GM20000 (cell line): ENCODE measurements at regions not wholly inside any gene's neighbourhood (a gene's known extent, or its start where the extent isn't known, plus 50 kb on each side); places are given as distances from the start of the nearest gene placed in this dataset.
"Not testable (repeated sequence)": the region's sequence is repeated elsewhere in the genome, so short reads cannot be mapped to it uniquely, and the experiment has no call there.

ENCODE experiments used
- DNase-seq: peaks from one replicate; pipeline ENCODE4 v3.0.0; 2012; ENCODE audit warnings: low spot score
- CTCF ChIP-seq: IDR thresholded peaks from 2 replicates; pipeline ENCODE4 v1.5.1; 2012; ENCODE audit warnings: mild to moderate bottlenecking, control low read depth; ENCODE audit errors: extremely low read depth, missing control alignments

- DNase-seq: no peak
- no peak for TF ChIP-seq CTCF
These were observed 185.7 kb upstream of the ZCCHC13 start for GRCh38 chrX:74117962-74118902.

DNA sequence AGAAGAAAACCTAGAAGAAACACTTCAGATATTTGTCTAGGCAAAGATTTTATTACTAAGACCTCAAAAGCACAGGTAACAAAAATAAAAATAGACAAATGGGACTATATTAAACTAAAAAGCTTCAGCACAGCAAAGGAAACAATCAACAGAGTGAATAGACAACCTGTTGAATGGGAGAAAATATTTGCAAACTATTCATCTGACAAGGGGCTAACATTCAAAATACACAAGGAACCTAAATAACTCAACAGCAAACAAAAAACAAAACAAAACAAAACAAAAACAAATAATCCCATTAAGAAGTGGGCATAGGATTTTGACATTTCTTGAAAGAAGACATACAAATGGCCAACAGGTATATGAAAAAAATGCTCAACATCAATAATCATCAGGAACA, 192.7 kb upstream of the ZCCHC13 start:
- TF ChIP-seq CTCF: no peak
- DNase-seq: no peak

DNA sequence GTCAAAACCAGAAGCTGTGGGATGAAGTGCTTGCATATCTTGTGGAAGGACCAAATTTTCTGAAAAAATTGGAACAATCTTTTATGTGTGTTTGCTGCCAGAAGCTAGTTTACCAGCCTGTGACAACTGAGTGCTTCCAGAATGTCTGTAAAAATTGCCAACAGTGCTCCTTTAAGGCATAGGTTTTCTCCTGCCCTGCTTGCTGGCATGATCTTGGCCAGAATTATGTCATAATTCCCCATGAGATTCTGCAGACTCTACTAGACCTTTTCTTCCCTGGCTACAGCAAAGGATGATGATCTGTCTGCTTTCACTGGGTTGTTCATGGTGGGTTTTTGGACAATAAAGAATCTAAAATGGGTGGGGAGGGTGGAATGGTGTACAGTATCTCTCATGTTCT, 196.3 kb upstream of the ZCCHC13 start:
- no peak for TF ChIP-seq CTCF
- no peak for DNase-seq

GRCh38 chrX:74104356-74105015, 199.5 kb upstream of the ZCCHC13 start:
- no peak for TF ChIP-seq CTCF
- DNase-seq: no peak

DNA sequence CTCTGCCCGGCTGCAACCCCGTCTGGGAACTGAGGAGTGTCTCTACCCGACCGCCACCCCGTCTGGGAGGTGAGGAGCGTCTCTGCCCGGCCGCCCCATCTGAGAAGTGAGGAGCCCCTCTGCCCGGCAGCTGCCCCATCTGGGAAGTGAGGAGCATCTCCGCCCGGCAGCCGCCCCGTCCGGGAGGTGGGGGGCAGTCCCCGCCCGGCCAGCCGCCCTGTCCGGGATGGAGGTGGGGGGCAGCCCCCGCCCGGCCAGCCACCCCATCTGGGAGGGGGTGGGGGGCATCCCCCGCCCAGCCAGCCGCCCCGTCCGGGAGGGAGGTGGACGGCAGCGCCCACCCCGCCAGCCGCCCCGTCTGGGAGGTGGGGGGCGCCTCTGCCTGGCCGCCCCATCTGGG, 205.6 kb upstream of the ZCCHC13 start:
- DNase-seq: not testable (repeated sequence)

GRCh38 chrX:74090049-74090448, 213.9 kb upstream of the ZCCHC13 start:
- DNase-seq: no peak
- no peak for TF ChIP-seq CTCF

- no peak for TF ChIP-seq CTCF
- no peak for DNase-seq
These were observed 218.2 kb upstream of the ZCCHC13 start for GRCh38 chrX:74085642-74086236.
